HEK293 (cell line): ENCODE measurements at regions not wholly inside any gene's neighbourhood (a gene's known extent, or its start where the extent isn't known, plus 50 kb on each side); places are given as distances from the start of the nearest gene placed in this dataset.

ENCODE experiments used
- CTCF ChIA-PET: fragments of 350-600 bp; formaldehyde crosslinking; extraction: SDS; loops from one replicate; lab custom pipeline; 2021; ENCODE audit warnings: antibody characterized with exemption; lab: Yijun Ruan, JAX
- POLR2A ChIA-PET: fragments of 300-600 bp; formaldehyde crosslinking; extraction: SDS; loops from one replicate; lab custom pipeline; 2020; ENCODE audit warnings: antibody characterized with exemption, inconsistent platforms; lab: Yijun Ruan, JAX
- H3K27ac ChIP-seq: fragments of 200-500 bp; sonication (Bioruptor generic); 2 replicates; pipeline ENCODE4 v1.5.1; 2014; ENCODE audit warnings: low read depth, low read length, control low read depth, inconsistent platforms; ENCODE audit errors: extremely low read depth
- H3K36me3 ChIP-seq, 2 experiments: fragments of 200-500 bp in 1 of 2; sonication (Bioruptor generic) in 1 of 2; 1 replicate in 1 of 2; 2 replicates in 1 of 2; pipeline ENCODE4 v1.5.1; 2014 to 2017; ENCODE audit warnings: inconsistent platforms in 2 of 2, low read length in 2 of 2; ENCODE audit not compliant: control insufficient read depth in 2 of 2, insufficient read depth in 1 of 2
- H3K4me1 ChIP-seq: fragments of 200-500 bp; sonication (Bioruptor generic); 2 replicates; pipeline ENCODE4 v1.5.1; 2014; ENCODE audit warnings: mild to moderate bottlenecking, low read length, inconsistent platforms; ENCODE audit not compliant: control insufficient read depth, insufficient read depth
- H3K4me3 ChIP-seq: 2 replicates; pipeline ENCODE4 v1.5.1; 2011; ENCODE audit warnings: low read depth, mild to moderate bottlenecking, control low read depth, low read length, moderate library complexity
- H3K9me3 ChIP-seq: fragments of 200-500 bp; sonication (Bioruptor generic); 2 replicates; pipeline ENCODE4 v1.5.1; 2014; ENCODE audit warnings: low read depth, low read length, inconsistent platforms; ENCODE audit not compliant: control insufficient read depth, insufficient read depth
- RBAK ChIP-seq: fragments of 450-650 bp; formaldehyde crosslinking; IDR thresholded peaks from 2 replicates; pipeline ENCODE4 v1.5.1; 2016; ENCODE audit warnings: missing biosample characterization, missing genetic modification characterization
- ZNF138 ChIP-seq: fragments of 450-650 bp; formaldehyde crosslinking; IDR thresholded peaks from 2 replicates; pipeline ENCODE4 v1.5.1; 2016; ENCODE audit warnings: missing biosample characterization, missing genetic modification characterization, borderline replicate concordance
- ZNF175 ChIP-seq: fragments of 450-650 bp; formaldehyde crosslinking; IDR thresholded peaks from 2 replicates; pipeline ENCODE4 v1.5.1; 2016; ENCODE audit warnings: missing biosample characterization, missing genetic modification characterization
- ZNF184 ChIP-seq: fragments of 450-650 bp; IDR thresholded peaks from 2 replicates; pipeline ENCODE4 v1.5.1; 2018; ENCODE audit warnings: missing biosample characterization, mild to moderate bottlenecking, missing genetic modification characterization
- ZNF202 ChIP-seq: fragments of 450-650 bp; formaldehyde crosslinking; IDR thresholded peaks from 2 replicates; pipeline ENCODE4 v1.5.1; 2016; ENCODE audit warnings: missing biosample characterization, missing genetic modification characterization, borderline replicate concordance
- ZNF433 ChIP-seq: fragments of 450-650 bp; formaldehyde crosslinking; IDR thresholded peaks from 2 replicates; pipeline ENCODE4 v1.5.1; 2016; ENCODE audit warnings: missing biosample characterization, missing genetic modification characterization, low read depth
- ZNF48 ChIP-seq: fragments of 450-650 bp; formaldehyde crosslinking; IDR thresholded peaks from 2 replicates; pipeline ENCODE4 v1.5.1; 2016; ENCODE audit warnings: missing biosample characterization, missing genetic modification characterization
- ZNF514 ChIP-seq: fragments of 450-650 bp; formaldehyde crosslinking; IDR thresholded peaks from 2 replicates; pipeline ENCODE4 v1.5.1; 2016; ENCODE audit warnings: missing biosample characterization, missing genetic modification characterization
- ZNF530 ChIP-seq: fragments of 450-650 bp; formaldehyde crosslinking; IDR thresholded peaks from 2 replicates; pipeline ENCODE4 v1.5.1; 2016; ENCODE audit warnings: low read depth, missing biosample characterization, missing genetic modification characterization
- ZNF549 ChIP-seq: fragments of 450-650 bp; IDR thresholded peaks from 2 replicates; pipeline ENCODE4 v1.5.1; 2018; ENCODE audit warnings: missing biosample characterization, missing genetic modification characterization, mild to moderate bottlenecking, inconsistent platforms, moderate library complexity
- ZNF624 ChIP-seq: fragments of 450-650 bp; formaldehyde crosslinking; IDR thresholded peaks from 2 replicates; pipeline ENCODE4 v1.5.1; 2017; ENCODE audit warnings: missing biosample characterization, missing genetic modification characterization
- ZNF664 ChIP-seq: fragments of 450-650 bp; formaldehyde crosslinking; IDR thresholded peaks from 2 replicates; pipeline ENCODE4 v1.5.1; 2016; ENCODE audit warnings: missing biosample characterization, missing genetic modification characterization
- ZNF747 ChIP-seq: fragments of 450-650 bp; formaldehyde crosslinking; IDR thresholded peaks from 2 replicates; pipeline ENCODE4 v1.5.1; 2016; ENCODE audit warnings: missing biosample characterization, missing genetic modification characterization
- ZSCAN23 ChIP-seq: fragments of 450-650 bp; formaldehyde crosslinking; IDR thresholded peaks from 2 replicates; pipeline ENCODE4 v1.5.1; 2016; ENCODE audit warnings: missing biosample characterization, missing genetic modification characterization
- TF ChIP-seq, protein P1 (sequence below): fragments of 450-650 bp; formaldehyde crosslinking; IDR thresholded peaks from 2 replicates; pipeline ENCODE4 v1.5.1; 2017; ENCODE audit warnings: missing biosample characterization, mild to moderate bottlenecking, missing genetic modification characterization, moderate library complexity
- TF ChIP-seq, protein P2 (sequence below): fragments of 450-650 bp; formaldehyde crosslinking; IDR thresholded peaks from 2 replicates; pipeline ENCODE4 v1.5.1; 2016; ENCODE audit warnings: missing biosample characterization, missing genetic modification characterization
- TF ChIP-seq, protein P3 (sequence below): fragments of 450-650 bp; formaldehyde crosslinking; IDR thresholded peaks from 2 replicates; pipeline ENCODE4 v1.5.1; 2016; ENCODE audit warnings: missing biosample characterization, missing genetic modification characterization
- TF ChIP-seq, protein P4 (sequence below): fragments of 450-650 bp; formaldehyde crosslinking; conservative IDR thresholded peaks from 2 replicates; pipeline ENCODE4 v1.5.1; 2016; ENCODE audit warnings: low read depth, missing biosample characterization, missing genetic modification characterization
- TF ChIP-seq, protein P5 (sequence below): fragments of 450-650 bp; formaldehyde crosslinking; IDR thresholded peaks from 2 replicates; pipeline ENCODE4 v1.5.1; 2016; ENCODE audit warnings: missing biosample characterization, missing genetic modification characterization

DNA sequence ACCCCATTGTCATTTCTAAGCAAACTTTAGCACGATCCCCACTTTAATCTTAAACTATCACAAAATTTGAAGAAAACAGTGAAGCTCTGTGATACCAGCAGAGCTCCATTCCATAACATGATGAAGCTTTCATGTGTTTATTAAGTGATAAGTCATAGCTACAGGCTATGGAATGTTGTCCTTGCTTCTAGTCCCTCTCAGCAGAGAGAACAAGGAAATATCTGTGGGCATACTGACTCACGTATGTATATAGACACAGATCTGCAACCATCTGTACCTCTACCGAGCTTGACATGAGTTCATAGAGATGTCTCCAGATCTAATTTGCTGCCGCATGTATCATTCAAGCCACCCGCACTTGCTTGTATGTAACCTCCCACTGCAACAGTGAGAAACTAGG is 588.9 kb downstream of the ETS1 start:
- TF ChIP-seq ZNF664 (no peak), ZNF175 (no peak), ZNF433 (no peak), ZNF48 (tag by site-specific recombination) (no peak), ZNF747 (tag by site-specific recombination) (no peak), ZNF530 (tag by site-specific recombination) (no peak), ZNF202 (tag by site-specific recombination) (no peak), ZNF624 (no peak), ZSCAN23 (tag by site-specific recombination) (no peak), ZNF514 (tag by site-specific recombination) (no peak), RBAK (tag by site-specific recombination) (no peak), ZNF549 (tag by site-specific recombination) (no peak), ZNF138 (tag by site-specific recombination) (no peak), ZNF184 (tag by site-specific recombination) (no peak)
- TF ChIP-seq, protein P1, sequence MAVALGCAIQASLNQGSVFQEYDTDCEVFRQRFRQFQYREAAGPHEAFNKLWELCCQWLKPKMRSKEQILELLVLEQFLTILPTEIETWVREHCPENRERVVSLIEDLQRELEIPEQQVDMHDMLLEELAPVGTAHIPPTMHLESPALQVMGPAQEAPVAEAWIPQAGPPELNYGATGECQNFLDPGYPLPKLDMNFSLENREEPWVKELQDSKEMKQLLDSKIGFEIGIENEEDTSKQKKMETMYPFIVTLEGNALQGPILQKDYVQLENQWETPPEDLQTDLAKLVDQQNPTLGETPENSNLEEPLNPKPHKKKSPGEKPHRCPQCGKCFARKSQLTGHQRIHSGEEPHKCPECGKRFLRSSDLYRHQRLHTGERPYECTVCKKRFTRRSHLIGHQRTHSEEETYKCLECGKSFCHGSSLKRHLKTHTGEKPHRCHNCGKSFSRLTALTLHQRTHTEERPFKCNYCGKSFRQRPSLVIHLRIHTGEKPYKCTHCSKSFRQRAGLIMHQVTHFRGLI (tag by site-specific recombination) = no peak
- TF ChIP-seq, protein P2, sequence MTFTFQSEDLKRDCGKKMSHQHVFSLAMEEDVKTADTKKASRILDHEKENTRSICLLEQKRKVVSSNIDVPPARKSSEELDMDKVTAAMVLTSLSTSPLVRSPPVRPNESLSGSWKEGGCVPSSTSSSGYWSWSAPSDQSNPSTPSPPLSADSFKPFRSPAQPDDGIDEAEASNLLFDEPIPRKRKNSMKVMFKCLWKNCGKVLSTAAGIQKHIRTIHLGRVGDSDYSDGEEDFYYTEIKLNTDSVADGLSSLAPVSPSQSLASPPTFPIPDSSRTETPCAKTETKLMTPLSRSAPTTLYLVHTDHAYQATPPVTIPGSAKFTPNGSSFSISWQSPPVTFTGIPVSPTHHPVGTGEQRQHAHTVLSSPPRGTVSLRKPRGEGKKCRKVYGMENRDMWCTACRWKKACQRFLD (tag by site-specific recombination) = no peak
- TF ChIP-seq, protein P3, sequence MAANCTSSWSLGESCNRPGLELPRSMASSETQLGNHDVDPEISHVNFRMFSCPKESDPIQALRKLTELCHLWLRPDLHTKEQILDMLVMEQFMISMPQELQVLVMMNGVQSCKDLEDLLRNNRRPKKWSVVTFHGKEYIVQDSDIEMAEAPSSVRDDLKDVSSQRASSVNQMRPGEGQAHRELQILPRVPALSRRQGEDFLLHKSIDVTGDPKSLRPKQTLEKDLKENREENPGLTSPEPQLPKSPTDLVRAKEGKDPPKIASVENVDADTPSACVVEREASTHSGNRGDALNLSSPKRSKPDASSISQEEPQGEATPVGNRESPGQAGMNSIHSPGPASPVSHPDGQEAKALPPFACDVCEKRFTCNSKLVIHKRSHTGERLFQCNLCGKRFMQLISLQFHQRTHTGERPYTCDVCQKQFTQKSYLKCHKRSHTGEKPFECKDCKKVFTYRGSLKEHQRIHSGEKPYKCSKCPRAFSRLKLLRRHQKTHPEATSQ = no peak
- TF ChIP-seq, protein P4, sequence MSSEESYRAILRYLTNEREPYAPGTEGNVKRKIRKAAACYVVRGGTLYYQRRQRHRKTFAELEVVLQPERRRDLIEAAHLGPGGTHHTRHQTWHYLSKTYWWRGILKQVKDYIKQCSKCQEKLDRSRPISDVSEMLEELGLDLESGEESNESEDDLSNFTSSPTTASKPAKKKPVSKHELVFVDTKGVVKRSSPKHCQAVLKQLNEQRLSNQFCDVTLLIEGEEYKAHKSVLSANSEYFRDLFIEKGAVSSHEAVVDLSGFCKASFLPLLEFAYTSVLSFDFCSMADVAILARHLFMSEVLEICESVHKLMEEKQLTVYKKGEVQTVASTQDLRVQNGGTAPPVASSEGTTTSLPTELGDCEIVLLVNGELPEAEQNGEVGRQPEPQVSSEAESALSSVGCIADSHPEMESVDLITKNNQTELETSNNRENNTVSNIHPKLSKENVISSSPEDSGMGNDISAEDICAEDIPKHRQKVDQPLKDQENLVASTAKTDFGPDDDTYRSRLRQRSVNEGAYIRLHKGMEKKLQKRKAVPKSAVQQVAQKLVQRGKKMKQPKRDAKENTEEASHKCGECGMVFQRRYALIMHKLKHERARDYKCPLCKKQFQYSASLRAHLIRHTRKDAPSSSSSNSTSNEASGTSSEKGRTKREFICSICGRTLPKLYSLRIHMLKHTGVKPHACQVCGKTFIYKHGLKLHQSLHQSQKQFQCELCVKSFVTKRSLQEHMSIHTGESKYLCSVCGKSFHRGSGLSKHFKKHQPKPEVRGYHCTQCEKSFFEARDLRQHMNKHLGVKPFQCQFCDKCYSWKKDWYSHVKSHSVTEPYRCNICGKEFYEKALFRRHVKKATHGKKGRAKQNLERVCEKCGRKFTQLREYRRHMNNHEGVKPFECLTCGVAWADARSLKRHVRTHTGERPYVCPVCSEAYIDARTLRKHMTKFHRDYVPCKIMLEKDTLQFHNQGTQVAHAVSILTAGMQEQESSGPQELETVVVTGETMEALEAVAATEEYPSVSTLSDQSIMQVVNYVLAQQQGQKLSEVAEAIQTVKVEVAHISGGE (tag by site-specific recombination) = no peak
- TF ChIP-seq, protein P5, sequence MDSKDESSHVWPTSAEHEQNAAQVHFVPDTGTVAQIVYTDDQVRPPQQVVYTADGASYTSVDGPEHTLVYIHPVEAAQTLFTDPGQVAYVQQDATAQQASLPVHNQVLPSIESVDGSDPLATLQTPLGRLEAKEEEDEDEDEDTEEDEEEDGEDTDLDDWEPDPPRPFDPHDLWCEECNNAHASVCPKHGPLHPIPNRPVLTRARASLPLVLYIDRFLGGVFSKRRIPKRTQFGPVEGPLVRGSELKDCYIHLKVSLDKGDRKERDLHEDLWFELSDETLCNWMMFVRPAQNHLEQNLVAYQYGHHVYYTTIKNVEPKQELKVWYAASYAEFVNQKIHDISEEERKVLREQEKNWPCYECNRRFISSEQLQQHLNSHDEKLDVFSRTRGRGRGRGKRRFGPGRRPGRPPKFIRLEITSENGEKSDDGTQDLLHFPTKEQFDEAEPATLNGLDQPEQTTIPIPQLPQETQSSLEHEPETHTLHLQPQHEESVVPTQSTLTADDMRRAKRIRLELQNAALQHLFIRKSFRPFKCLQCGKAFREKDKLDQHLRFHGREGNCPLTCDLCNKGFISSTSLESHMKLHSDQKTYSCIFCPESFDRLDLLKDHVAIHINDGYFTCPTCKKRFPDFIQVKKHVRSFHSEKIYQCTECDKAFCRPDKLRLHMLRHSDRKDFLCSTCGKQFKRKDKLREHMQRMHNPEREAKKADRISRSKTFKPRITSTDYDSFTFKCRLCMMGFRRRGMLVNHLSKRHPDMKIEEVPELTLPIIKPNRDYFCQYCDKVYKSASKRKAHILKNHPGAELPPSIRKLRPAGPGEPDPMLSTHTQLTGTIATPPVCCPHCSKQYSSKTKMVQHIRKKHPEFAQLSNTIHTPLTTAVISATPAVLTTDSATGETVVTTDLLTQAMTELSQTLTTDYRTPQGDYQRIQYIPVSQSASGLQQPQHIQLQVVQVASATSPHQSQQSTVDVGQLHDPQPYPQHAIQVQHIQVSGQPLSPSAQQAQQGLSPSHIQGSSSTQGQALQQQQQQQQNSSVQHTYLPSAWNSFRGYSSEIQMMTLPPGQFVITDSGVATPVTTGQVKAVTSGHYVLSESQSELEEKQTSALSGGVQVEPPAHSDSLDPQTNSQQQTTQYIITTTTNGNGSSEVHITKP (tag by site-specific recombination) = no peak

More for the DNA sequence above, 588.9 kb downstream of the ETS1 start:
- POLR2A ChIA-PET = no interaction called here
- CTCF ChIA-PET = no interaction called here
- Histone ChIP-seq H3K36me3 (no peaks in the 10 kb centered on the region), H3K9me3 (no peaks in the 10 kb centered on the region), H3K27ac (no peak overlapping the region), H3K4me1 (no peaks in the 10 kb centered on the region), H3K4me3 (no peak overlapping the region)
